NOMO-1 (cell line): ENCODE measurements at regions not wholly inside any gene's neighbourhood (a gene's known extent, or its start where the extent isn't known, plus 50 kb on each side); places are given as distances from the start of the nearest gene placed in this dataset.

Source experiments
- DNase-seq, 2 experiments: peaks; one replicate each; lab custom pipeline; 2025; ENCODE audit not compliant: unreplicated experiment in 2 of 2; lab: John Stamatoyannopoulos, UW

DNA sequence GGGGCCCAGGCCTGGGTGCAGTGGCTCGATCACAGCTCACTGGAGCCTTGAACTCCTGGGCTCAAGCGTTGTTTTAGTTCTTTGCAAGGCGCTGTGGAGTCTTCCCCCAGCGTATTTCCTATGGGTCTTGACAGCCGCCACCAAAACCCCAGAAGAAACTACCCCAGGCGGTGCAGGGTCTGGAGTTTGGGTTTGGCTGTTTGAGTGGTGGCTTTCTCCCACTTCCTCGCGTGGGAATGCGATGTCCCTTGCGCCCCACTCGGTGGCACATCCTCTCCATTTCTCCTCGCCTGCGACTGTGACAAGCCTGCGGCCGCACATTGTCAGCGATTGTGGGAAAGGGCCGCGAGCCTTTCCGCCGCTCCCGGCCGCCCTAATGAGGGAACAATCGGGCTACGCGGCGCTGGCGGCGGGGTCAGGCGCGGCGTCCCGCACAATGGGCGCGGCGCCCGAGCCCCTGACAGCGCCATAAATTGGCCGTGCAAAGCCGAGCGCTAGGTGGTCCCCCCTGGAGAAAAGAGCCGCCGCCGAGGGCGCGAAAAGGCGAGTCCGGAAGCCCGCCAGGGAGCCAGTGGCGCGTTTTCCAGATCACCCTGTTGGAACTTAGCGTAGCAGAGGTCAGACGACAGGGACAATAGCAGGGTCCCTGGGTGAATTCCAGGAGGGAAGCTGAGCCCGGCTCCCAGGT is 194.9 kb upstream of the POU3F3 start:
- no peak for DNase-seq

DNA sequence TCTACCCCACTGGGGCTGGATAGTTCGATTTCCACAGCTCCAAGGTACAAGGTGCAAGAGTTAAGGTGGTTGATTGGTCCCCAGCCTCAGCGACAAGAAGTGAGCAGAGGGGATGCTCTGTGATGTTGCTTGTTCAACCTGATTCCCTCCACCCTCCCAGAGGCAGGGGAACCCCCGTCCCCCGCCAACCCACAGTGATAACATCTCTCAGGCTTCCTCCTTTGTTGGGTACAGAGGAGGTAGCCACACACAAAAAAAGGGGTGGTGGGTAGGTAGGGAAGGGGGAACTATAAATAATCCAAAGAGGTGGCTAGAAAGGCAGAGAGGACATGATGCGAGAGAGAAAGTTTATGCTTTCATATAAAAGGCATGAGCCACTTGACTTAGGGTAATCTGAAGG is 192.9 kb upstream of the POU3F3 start:
- DNase-seq, result no peak

DNA sequence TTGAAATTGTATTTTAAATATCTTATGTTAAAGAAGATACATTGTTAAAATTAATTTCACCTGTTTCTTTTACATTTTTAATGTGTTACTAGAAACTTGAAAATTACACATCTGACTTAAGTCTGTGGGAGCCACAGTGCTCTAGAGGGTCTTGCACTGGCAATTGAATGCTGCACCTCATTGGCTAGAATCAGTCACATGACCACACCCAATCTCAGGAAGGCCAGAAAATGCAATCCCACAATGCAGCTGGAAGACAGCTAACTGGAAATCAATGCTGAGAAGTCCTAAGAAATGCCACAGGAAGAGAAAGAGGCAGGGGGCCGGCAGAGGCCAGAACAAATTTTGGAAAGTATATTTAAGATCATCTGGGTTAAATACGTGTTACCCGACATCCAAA is 189.2 kb upstream of the POU3F3 start:
- DNase-seq, result no peak

DNA sequence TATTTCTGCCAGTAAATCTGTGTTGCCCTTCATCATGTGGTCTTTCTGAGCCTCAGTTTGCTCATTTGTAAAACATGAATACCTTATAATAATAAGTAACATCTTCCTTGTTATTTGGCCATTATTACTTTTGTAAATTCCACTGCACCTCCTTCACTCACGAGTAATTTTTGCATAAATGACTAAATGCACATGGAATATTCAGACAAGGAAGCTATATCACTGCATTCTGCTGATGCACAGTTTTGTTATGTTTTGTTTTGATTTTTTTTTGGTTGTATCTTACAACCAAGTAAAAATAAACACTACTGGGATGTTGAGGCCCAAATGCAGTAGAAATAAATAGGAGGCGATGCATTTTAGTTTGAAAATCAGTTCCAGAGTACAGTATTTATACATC is 185.3 kb upstream of the POU3F3 start:
- DNase-seq, result no peak

DNA sequence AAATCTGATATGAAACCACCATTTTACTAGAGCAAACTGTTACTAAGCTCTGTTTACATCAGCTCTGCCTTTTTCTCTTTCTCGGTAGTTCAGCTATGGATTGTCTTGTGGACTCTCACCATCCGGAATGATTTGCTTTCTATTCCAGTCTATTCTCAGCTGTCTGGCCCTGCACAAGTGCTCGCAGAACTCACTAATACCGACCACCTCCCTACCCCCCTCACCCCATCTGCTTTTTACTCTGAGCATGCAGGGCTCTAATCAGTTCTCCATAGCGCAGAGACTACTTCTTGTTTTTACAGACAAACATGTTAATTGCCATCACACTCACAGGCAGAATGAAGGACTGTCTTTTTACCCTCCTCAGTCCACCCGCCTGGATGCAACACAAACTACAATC is 180.7 kb upstream of the POU3F3 start:
- no peak for DNase-seq

DNA sequence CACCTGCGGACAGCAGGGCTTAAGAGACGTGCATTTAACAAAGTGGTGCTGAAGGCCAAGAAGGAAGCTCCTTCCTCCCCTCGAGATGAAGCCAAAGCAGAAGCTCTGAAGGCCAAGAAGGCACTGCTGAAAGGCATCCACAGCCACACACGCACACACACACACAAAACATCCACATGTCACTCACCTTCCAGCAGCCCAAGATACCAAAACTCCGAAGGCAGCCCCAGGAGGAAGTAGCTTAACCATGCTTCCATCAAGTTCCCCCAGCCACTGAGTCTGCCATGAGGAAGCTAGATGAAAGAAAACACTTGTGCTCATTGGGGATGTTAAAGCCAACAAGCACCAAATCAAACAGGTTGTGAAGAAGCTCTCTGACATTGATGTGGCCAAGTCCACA is 175.7 kb upstream of the POU3F3 start:
- DNase-seq, result no peak

DNA sequence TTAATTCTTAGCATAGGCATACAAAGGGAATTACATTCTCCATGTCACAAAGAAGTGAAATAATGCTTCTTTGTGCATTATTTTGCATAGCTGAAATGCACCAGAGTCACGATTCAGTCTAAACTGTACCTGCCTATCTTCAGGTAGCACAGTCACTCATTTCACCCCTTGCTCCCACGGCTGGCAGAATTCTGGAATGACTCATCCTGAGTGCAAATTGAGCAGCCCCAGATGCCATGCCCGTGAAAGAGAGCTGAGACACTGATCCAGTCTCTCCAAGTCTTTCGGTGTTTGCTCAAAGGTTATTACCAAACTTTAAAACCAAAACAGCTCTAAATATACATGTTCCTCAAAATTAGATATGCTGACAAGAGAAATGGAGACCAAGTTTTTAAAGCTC is 168.3 kb upstream of the POU3F3 start:
- DNase-seq, result no peak

DNA sequence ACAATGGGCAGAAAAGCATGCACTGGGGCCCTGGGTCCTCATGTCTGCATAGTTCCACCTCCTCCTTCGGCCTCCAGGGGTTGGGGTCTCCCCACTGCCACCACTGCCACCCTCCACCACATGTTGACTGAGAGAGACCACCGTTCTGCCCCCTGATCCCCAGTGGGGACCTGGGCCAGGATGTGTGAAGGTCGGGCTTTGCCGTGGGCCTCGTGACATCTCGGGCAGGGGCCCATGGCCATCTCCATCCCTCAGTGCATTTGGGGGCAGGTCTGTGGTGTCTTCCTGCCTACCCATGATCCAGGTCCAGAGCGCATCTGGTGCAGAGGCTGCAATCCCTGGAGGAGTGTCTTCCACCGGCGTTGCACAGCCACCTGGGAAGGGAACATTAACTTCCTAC is 166.8 kb upstream of the POU3F3 start:
- no peak for DNase-seq

DNA sequence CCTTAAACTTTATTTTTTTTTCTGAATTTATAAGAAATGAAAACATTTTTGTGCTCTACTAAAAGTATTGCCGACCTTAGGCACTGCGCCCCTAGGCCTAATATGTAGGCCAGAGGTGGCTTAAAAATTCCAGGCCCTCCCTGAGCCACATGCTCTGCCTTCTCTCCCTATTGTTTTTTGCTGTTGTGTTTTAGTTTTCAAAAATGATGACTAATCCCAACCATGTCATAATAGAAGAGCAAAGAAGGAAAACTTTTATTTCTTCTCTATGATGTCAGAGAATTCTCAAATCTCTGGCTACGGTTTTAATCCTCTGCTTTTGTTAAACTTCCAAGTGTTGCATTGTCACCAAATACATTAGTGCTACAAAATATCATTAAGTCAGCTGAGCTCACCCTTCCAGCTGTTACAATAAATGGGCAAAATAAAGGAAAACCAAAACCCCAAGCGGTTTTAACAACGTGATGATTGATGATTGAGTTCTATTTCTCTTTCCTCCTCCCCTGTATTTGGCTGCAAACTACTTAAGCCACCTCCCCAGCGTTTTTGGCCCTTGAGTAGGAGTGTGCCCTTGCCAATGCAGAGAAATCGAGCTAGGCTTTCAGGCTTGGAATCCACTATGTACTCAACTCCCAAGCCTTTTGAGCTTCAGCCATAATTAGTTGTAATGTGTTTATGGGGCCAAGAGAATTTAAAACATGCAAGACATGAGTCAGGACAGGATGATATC is 163.5 kb upstream of the POU3F3 start:
- DNase-seq, result no peak

DNA sequence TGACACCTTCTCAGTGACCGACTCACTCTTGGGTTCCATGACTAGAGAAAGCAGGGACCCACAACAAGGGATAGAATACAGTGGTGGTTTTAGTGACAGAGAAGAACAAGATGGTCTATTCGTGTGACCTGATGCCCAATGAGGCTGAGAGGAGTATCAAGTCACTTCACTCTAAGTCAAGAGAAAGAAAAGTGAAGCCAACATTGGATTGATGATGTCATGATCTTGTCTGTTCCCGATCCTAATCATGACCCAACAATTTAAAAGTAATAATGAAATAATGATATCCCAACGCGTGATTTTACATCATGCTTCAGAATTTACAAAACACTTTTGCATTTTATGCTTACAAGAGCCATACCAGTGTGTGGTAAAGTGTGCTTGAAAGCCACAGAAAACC is 155.6 kb upstream of the POU3F3 start:
- no peak for DNase-seq

DNA sequence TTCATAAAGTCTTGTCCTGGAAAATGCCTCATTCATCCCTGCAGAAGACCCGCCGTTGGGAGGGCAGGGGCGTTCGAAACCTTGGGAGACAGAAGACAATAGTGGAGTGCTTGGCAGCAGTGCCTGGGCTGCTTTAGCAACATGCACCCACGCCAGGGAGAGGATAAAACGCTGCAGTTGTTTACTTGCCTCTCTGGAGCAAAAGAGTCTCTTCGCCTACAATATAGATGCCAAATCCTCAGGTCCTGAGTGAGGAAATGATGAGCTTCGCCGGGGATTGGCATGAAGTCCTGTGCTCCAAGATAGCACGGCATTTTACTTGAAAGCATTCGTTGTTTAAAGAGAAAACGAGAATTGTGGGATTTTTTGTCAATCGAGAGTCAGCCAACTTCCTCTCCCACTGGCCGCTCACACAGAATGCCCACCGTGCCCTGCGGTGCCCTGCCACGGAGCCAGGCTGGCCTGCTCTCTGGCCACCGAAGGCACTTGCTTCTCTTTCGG is 152.5 kb upstream of the POU3F3 start:
- DNase-seq, result no peak

DNA sequence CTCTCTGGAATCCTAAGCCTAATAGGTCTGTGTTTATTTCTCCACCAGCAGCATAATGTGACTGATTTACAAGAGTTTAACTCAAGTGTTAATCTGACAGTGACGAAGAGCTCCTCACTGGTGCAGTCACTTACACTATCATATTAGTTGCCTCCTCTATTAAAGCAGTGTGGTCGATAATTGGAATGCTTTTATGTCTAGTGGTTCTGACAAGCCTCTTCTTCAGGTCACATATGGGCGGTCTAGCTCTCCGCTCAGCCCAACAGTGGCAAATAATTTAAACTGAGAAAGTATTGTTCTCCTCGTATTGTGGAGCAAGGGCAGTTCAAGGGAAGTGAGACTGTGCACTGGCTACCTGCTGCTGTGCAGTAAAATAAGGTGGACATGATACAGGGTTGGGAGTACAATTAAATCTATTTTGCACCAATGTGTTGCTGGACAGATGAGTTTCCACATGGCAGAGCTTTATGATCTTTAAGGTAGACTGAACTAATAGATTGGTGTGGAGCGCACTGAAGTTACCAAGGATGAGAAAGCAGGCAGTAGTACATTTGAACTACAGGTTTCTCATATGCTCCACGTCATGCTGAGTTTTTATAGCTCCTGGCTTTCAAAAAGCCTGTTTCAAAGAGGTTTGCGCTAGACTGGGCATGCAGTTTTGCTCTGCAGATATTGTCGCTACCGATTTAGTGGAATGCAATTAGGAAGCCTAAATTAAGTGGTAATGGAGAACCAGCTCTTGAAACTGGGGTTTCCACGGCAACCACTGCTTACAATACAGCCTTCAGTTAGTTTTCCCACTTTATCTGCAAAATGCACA is 151.7 kb upstream of the POU3F3 start:
- DNase-seq, result no peak

DNA sequence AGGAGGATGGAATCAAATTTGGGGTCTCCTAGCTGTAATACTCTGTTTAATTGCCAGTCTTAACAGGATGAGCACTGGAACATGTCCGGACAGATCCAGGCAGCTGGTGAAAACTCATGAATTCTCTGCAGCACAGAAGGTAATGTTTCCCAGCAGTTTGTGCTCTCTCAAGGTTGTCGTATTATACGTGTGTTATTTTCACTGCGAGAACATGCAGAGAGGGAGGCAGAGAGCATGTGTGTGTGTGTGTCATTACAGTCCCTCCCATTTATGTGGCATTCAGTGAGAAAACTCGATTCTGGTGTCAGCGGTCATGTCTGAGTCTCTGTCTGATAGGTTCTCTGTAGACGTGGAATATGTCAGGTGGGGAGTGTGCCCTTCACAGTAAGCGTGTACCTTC is 150.2 kb upstream of the POU3F3 start:
- no peak for DNase-seq

DNA sequence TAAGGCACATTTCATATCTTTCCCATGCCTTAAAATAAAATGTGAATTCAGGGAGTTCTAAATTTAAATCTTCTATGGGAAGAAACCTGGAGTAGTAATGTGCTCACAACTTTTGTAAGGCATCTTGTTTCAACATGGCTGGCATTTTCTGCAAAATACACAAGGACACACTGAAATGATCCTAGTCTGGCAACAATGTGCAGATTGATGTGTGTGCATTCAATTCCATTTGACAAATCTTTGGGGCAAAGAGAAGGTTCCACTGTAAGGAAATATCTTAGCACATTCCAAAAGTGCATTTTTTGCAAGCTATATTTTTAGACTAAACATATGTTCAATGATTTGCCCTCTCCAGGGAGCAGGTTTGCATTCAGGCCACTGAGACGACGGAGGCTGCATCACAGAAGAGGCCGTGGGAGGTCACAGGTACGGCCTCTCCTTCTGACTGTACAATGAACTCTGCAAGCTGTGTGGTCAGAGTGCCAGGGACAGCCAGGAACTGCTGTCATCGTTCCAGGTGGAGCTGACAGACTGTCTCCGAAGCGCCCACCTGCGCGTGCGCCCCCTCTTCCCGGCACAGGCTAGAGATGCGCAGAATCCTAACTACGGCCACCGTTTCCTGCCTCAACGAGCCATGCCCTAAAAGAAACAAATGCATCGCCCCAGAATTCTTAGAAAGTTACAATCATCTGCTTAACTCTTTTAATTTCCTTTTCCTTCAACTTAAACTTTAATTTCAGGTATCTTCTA is 149.2 kb upstream of the POU3F3 start:
- DNase-seq, result no peak

DNA sequence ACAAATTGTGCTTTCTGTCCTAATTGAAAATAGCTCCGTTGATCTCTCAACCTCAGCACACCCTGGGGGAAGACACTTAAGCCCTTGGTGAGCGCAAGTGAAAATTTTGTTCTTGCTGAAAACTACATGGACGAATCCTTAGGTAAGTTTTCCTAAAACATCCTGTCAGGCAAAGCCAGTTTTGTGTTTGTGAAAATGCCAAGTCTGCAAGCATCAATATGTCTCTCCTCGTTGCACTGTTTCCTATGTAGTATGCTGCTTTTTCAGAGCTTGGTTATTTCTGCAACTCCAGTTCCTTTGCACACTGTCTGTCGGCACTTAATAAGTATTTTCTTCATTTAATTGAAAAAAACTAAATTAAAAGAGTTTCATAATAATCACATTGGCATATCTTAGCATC is 146.9 kb upstream of the POU3F3 start:
- no peak for DNase-seq

DNA sequence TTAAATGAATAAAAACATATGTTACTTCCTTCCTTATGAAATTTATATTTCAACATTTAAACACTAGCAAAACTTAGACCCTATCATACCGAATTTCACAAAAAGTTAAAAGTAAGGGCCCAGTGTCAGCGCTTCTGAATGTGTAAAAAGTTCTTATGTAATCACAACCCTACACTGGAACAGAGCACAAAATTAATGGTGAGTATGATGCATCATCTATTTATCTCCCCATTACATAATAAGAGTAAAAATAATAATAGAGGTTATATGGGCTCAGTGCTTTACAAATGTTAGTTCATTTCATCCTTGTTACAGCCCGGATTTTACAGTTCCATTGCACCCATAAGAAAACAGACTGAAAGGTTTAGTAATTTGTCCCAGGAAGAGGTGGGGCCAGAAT is 144.9 kb upstream of the POU3F3 start:
- no peak for DNase-seq

DNA sequence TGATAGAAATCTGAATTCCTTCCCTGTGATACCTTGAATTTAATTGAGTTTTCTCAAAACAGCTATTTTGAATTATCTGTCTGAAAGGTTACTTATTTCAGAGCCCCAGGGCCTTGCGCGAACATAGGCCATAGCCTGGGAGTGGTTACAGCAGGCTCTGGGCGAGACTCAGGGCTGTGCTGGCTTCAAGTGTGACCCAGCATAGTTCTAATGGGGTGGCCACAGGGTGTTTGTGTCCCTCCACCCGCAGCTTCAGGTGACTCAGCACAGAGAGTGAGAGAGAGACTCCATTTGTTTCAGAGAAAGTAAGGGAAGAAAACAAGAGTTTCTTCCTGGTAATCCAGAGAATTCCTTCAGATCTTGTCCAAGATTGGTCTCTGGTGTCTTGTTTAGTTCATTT is 137.9 kb upstream of the POU3F3 start:
- DNase-seq, result no peak

DNA sequence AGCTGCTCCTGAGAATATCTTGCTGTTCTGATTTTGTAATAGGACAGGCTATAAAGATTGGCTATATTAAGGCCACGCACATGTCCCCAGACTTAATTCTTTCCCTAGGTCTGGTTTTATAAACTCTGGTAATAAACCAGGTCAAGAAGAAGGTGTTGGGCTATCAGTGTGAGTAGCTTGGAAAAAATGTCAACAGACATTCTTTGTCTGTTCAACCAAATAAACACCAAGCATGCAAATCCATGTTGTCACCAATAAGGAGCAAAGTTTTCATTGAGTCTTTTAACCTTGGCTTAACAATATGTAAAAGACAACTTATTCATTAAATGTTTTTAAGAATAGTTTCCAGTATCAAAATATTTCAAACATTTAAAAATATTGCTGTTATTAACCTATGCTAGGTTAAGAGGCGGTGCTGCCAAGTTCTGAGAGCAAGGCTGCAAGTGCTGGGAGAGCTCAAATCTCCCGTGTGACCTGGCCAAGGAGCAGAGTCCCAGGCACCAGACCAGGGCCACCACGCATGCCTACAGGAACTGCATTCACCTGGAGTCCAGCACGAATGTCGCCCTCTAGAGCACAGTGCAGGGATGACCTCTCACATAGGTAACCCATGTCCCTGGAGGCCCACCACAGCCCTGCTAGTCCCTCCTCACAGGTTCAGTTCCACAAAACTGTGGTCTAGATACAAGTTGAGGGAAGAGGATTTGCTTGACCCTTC is 120.5 kb upstream of the POU3F3 start:
- no peak for DNase-seq

DNA sequence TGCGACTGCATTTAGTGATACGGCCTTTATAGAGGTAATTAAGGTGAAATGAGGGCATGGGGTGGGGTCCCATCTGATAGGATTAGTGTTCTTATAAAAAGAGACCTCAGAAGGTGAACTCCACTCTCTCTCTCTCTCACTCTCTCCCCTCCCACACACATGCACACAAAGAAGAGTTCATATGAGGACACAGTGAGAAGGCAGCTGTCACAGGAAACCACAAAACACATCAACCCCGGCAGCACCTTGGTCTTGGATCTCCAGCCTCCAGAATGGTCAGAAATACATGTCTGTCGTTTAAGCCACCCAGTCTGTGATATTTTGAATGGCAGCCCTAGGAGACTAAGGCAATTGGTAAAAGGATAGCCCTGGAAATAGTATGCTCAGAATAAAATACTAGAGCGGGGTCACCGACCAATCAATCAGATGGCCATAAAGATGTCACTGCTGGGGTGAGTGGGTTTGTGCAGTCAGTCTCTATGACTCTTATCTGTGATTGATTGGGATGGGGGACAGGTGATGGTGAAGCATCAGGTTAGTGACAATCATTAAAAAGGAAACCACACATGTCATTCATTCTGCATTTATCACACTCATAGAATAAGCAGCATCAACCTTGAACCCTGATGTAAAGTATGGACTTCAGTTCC is 118.9 kb upstream of the POU3F3 start:
- DNase-seq, result no peak

DNA sequence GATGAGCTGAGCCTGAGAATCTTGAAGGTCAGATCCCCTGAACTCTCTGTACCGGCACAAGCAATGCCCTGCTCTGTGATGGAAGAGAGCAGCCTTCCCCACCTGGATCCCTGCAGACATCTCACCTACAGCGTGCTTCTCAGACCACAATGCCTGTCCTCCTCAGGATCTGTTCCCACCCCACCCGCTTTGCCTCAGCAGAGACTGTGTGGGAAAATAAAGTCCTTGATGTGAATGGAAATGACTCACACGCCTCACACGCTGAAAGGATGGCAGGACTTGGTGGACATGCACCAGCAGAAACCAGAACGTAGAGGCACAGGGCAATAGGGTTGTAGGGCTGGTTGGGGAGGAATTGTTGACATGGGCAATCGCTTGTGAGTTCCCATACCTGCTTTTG is 117.9 kb upstream of the POU3F3 start:
- DNase-seq, result no peak
